AG04449 (cell line): ENCODE measurements at regions not wholly inside any gene's neighbourhood (a gene's known extent, or its start where the extent isn't known, plus 50 kb on each side); places are given as distances from the start of the nearest gene placed in this dataset.

Experiments
- CTCF ChIA-PET: fragments of 350-600 bp; formaldehyde crosslinking; extraction: SDS; loops from one replicate; lab custom pipeline; 2021; ENCODE audit warnings: antibody characterized with exemption; lab: Yijun Ruan, JAX
- POLR2A ChIA-PET: fragments of 400-600, 350-600 bp; formaldehyde crosslinking; extraction: SDS; loops from one replicate; lab custom pipeline; 2020; ENCODE audit warnings: antibody characterized with exemption, inconsistent platforms; lab: Yijun Ruan, JAX
- DNase-seq: peaks from one replicate; pipeline ENCODE4 v3.0.0-alpha.2; 2010; ENCODE audit warnings: low read depth, low spot score
- H3K4me3 ChIP-seq: 2 replicates; pipeline ENCODE4 v1.5.1; 2011; ENCODE audit warnings: low read depth, mild to moderate bottlenecking, control low read depth, low read length
- TF ChIP-seq, protein P1 (sequence below): IDR thresholded peaks from one replicate; pipeline ENCODE4 v1.5.1; 2011; ENCODE audit warnings: mild to moderate bottlenecking, moderate library complexity, low read length, control low read depth, inconsistent platforms; ENCODE audit not compliant: insufficient read depth; ENCODE audit errors: missing control alignments

DNA sequence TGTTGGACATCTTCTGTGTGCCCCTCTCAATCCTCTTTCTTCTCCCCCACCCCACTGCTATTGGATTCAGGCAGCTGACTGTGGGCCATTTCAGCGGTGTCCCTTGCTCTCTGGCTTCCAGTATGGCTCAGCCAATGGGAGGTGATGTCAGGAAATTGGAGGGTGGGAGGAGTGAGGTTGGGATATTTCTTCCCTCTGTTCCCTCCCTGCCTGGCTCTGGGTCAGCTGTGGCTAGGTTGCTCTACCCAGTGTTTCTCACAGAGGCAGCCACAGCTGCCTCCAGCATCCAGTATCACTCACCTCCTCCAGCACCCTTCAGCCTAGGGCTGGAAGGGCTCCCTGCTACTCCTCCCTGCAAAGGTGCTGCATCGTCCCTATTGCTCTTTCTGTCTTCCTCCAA is 423.5 kb downstream of the MIAT start:
- H3K4me3 ChIP-seq: no peak overlapping the region
- TF ChIP-seq, protein P1, sequence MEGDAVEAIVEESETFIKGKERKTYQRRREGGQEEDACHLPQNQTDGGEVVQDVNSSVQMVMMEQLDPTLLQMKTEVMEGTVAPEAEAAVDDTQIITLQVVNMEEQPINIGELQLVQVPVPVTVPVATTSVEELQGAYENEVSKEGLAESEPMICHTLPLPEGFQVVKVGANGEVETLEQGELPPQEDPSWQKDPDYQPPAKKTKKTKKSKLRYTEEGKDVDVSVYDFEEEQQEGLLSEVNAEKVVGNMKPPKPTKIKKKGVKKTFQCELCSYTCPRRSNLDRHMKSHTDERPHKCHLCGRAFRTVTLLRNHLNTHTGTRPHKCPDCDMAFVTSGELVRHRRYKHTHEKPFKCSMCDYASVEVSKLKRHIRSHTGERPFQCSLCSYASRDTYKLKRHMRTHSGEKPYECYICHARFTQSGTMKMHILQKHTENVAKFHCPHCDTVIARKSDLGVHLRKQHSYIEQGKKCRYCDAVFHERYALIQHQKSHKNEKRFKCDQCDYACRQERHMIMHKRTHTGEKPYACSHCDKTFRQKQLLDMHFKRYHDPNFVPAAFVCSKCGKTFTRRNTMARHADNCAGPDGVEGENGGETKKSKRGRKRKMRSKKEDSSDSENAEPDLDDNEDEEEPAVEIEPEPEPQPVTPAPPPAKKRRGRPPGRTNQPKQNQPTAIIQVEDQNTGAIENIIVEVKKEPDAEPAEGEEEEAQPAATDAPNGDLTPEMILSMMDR: no peak
- DNase-seq: no peak
- CTCF ChIA-PET: no interaction called here
- POLR2A ChIA-PET: no interaction called here

DNA sequence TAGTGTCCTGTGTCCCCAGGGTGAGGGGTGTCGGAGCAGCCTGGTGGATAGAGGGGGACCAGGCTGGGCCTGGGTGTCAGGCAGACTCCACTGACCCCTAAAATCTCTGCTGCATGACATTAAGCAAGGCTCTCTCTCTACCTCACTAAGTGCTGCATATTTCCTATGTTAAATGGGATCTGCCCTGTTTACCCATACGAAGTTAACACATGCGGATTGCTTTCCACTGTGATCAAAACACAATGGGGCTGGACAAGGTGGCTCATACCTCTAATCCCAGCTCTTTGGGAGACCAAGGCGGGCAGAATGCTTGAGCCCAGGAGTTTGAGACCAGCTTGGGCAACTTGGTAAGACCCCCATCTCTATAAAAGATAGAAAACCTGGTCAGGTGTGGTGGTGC is 426.2 kb downstream of the MIAT start:
- TF ChIP-seq, protein P1: no peak
- no peak overlapping the region for H3K4me3 ChIP-seq
- DNase-seq: no peak
- ChIA-PET POLR2A (no interaction called here), CTCF (no interaction called here)

- DNase-seq: no peak
- POLR2A ChIA-PET: no interaction called here
- CTCF ChIA-PET: no interaction called here
- TF ChIP-seq, protein P1: no peak
- no peak overlapping the region for H3K4me3 ChIP-seq
These were observed 426.7 kb downstream of the MIAT start for GRCh38 chr22:27084130-27084529.

DNA sequence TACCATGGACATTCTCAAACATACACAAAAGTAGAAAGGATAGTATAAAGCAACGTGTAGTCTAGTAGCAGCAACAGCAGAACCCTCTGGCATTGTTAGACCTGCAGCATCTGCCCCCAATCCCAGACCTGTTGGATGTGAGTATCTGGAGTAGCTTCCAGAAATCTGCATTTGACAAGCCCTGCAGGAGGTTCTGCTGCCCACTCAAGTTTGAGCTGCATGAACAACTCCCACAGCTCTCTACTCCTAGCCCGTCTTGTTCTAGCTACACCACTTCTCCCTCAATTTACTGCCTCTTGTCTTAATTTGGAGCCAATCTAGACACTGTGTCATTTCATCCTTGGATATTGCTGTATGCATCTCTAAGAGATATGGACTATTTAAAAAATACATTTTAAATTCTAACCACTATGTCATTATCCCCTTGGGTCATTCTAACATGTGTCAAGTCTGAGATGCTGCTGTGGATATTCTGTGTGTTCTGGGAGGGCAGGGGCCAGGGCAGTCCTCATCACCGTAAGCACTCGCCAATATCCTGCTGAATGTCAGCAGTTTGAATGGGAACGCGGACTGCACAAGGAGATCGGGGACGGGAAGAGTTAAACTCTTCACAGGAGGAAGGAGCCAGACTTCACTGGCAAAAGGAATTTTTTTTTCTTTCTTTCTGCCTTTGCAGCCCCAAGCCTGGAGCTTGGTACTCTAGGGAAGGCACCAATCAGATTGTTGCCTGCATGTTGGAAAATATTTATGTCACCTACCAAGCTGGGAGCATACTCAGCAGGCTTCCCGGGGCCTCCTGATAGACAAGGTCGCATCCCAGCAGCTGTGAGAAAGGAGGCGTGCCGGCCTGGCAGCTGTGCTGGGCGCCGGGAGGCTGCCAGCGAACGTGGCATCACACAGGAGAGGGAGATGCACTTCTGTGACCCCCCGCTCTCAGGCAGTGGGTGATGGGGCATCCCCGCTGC is 429.0 kb downstream of the MIAT start:
- ChIA-PET CTCF (no interaction called here), POLR2A (no interaction called here)
- no peak overlapping the region for H3K4me3 ChIP-seq
- no peak for DNase-seq
- TF ChIP-seq, protein P1: no peak

GRCh38 chr22:27087051-27087450 is 429.7 kb downstream of the MIAT start:
- H3K4me3 ChIP-seq: no peak overlapping the region
- TF ChIP-seq, protein P1: no peak
- ChIA-PET CTCF (no interaction called here), POLR2A (no interaction called here)
- DNase-seq: no peak

GRCh38 chr22:27088026-27088425 is 430.6 kb downstream of the MIAT start:
- H3K4me3 ChIP-seq: no peak overlapping the region
- POLR2A ChIA-PET: no interaction called here
- CTCF ChIA-PET: no interaction called here
- TF ChIP-seq, protein P1: no peak
- DNase-seq: peak; percentile 50
